HUES48 (cell line): ENCODE measurements at regions not wholly inside any gene's neighbourhood (a gene's known extent, or its start where the extent isn't known, plus 50 kb on each side); places are given as distances from the start of the nearest gene placed in this dataset.

Source experiments
- H3K27ac ChIP-seq: one replicate; pipeline ENCODE4 v1.7.0; 2013; ENCODE audit warnings: low read depth, low read length, inconsistent platforms
- H3K27me3 ChIP-seq: 2 replicates; pipeline ENCODE4 v1.6.1; 2013; ENCODE audit warnings: mild to moderate bottlenecking, low read length; ENCODE audit not compliant: control insufficient read depth, insufficient read depth
- H3K36me3 ChIP-seq: 2 replicates; pipeline ENCODE4 v1.6.1; 2013; ENCODE audit warnings: low read length; ENCODE audit not compliant: control insufficient read depth, insufficient read depth
- H3K4me1 ChIP-seq: 2 replicates; pipeline ENCODE4 v1.6.1; 2013; ENCODE audit warnings: mild to moderate bottlenecking, low read length; ENCODE audit not compliant: control insufficient read depth, insufficient read depth
- H3K4me3 ChIP-seq: 2 replicates; pipeline ENCODE4 v1.5.1; 2013; ENCODE audit warnings: mild to moderate bottlenecking, low read depth, low read length
- H3K9ac ChIP-seq: 2 replicates; pipeline ENCODE4 v1.6.1; 2013; ENCODE audit warnings: mild to moderate bottlenecking, low read depth, low read length, moderate library complexity
- H3K9me3 ChIP-seq: 2 replicates; pipeline ENCODE4 v1.6.1; 2013; ENCODE audit warnings: low read length; ENCODE audit not compliant: control insufficient read depth, insufficient read depth

GRCh38 chr16:59210955-59211541, 476.9 kb upstream of the GOT2 start:
- H3K36me3 ChIP-seq, result no peaks in the 10 kb centered on the region
- no peak overlapping the region; the same call in 1 of the 2 replicates for H3K4me3 ChIP-seq
- peak overlapping the region; percentile 79 for H3K27ac ChIP-seq

GRCh38 chr16:59205403-59205802, 471.3 kb upstream of the GOT2 start:
- no peaks in the 10 kb centered on the region for H3K9me3 ChIP-seq
- H3K36me3 ChIP-seq, result no peaks in the 10 kb centered on the region
- H3K4me3 ChIP-seq, result no peak overlapping the region
- H3K4me1 ChIP-seq, result peaks cover 24% of the 10 kb centered on the region
- H3K27me3 ChIP-seq, result no peaks in the 10 kb centered on the region
- no peak overlapping the region for H3K27ac ChIP-seq
- no peak overlapping the region for H3K9ac ChIP-seq

More at GRCh38 chr16:59210955-59211541, 476.9 kb upstream of the GOT2 start:
- no peaks in the 10 kb centered on the region for H3K9me3 ChIP-seq
- no peaks in the 10 kb centered on the region for H3K27me3 ChIP-seq
- peak overlapping the region; percentile 12; the same call in 1 of the 2 replicates for H3K9ac ChIP-seq
- peaks cover 24% of the 10 kb centered on the region for H3K4me1 ChIP-seq

- no peak overlapping the region for H3K4me3 ChIP-seq
- H3K27me3 ChIP-seq, result no peaks in the 10 kb centered on the region
- no peak overlapping the region for H3K27ac ChIP-seq
- peaks cover 15% of the 10 kb centered on the region for H3K4me1 ChIP-seq
- no peaks in the 10 kb centered on the region for H3K9me3 ChIP-seq
- no peaks in the 10 kb centered on the region for H3K36me3 ChIP-seq
- no peak overlapping the region for H3K9ac ChIP-seq
Observed at GRCh38 chr16:59204589-59204988, 470.5 kb upstream of the GOT2 start.

GRCh38 chr16:59202233-59202862, 468.2 kb upstream of the GOT2 start:
- no peaks in the 10 kb centered on the region for H3K27me3 ChIP-seq
- H3K4me3 ChIP-seq, result no peak overlapping the region
- H3K9ac ChIP-seq, result no peak overlapping the region
- no peaks in the 10 kb centered on the region for H3K9me3 ChIP-seq
- no peak overlapping the region for H3K27ac ChIP-seq
- H3K4me1 ChIP-seq, result peaks cover 14% of the 10 kb centered on the region
- H3K36me3 ChIP-seq, result no peaks in the 10 kb centered on the region

GRCh38 chr16:59201821-59202220, 467.7 kb upstream of the GOT2 start:
- Histone ChIP-seq H3K36me3 (no peaks in the 10 kb centered on the region), H3K4me3 (no peak overlapping the region), H3K27ac (no peak overlapping the region), H3K4me1 (peaks cover 14% of the 10 kb centered on the region), H3K9ac (no peak overlapping the region), H3K27me3 (no peaks in the 10 kb centered on the region), H3K9me3 (no peaks in the 10 kb centered on the region)

GRCh38 chr16:59201160-59201559, 467.0 kb upstream of the GOT2 start:
- Histone ChIP-seq H3K9me3 (no peaks in the 10 kb centered on the region), H3K27me3 (no peaks in the 10 kb centered on the region), H3K27ac (no peak overlapping the region), H3K4me1 (peaks cover 14% of the 10 kb centered on the region), H3K9ac (no peak overlapping the region), H3K4me3 (no peak overlapping the region), H3K36me3 (no peaks in the 10 kb centered on the region)

- Histone ChIP-seq H3K9me3 (no peaks in the 10 kb centered on the region), H3K36me3 (no peaks in the 10 kb centered on the region), H3K4me1 (peaks cover 14% of the 10 kb centered on the region), H3K27ac (no peak overlapping the region), H3K4me3 (no peak overlapping the region), H3K27me3 (no peaks in the 10 kb centered on the region), H3K9ac (no peak overlapping the region)
Observed at GRCh38 chr16:59198487-59198886, 464.4 kb upstream of the GOT2 start.

GRCh38 chr16:59195242-59195641, 461.1 kb upstream of the GOT2 start:
- no peak overlapping the region for H3K9ac ChIP-seq
- no peaks in the 10 kb centered on the region for H3K4me1 ChIP-seq
- no peak overlapping the region for H3K4me3 ChIP-seq
- no peaks in the 10 kb centered on the region for H3K27me3 ChIP-seq
- no peaks in the 10 kb centered on the region for H3K9me3 ChIP-seq
- H3K36me3 ChIP-seq, result no peaks in the 10 kb centered on the region
- H3K27ac ChIP-seq, result no peak overlapping the region

GRCh38 chr16:59193637-59194036, 459.5 kb upstream of the GOT2 start:
- H3K4me1 ChIP-seq, result no peaks in the 10 kb centered on the region
- H3K27ac ChIP-seq, result no peak overlapping the region
- H3K4me3 ChIP-seq, result no peak overlapping the region
- no peak overlapping the region for H3K9ac ChIP-seq
- no peaks in the 10 kb centered on the region for H3K36me3 ChIP-seq
- H3K27me3 ChIP-seq, result no peaks in the 10 kb centered on the region
- no peaks in the 10 kb centered on the region for H3K9me3 ChIP-seq

- H3K9me3 ChIP-seq, result no peaks in the 10 kb centered on the region
- H3K27ac ChIP-seq, result no peak overlapping the region
- H3K9ac ChIP-seq, result no peak overlapping the region
- H3K36me3 ChIP-seq, result no peaks in the 10 kb centered on the region
- no peaks in the 10 kb centered on the region for H3K4me1 ChIP-seq
- H3K27me3 ChIP-seq, result no peaks in the 10 kb centered on the region
- no peak overlapping the region for H3K4me3 ChIP-seq
Observed at GRCh38 chr16:59192551-59193199, 458.6 kb upstream of the GOT2 start.

GRCh38 chr16:59190731-59191130, 456.6 kb upstream of the GOT2 start:
- H3K9ac ChIP-seq, result no peak overlapping the region
- no peaks in the 10 kb centered on the region for H3K4me1 ChIP-seq
- no peaks in the 10 kb centered on the region for H3K36me3 ChIP-seq
- H3K27ac ChIP-seq, result no peak overlapping the region
- no peak overlapping the region for H3K4me3 ChIP-seq
- no peaks in the 10 kb centered on the region for H3K27me3 ChIP-seq
- no peaks in the 10 kb centered on the region for H3K9me3 ChIP-seq
